ENCODE measurements at regions not wholly inside any gene's neighbourhood (a gene's known extent, or its start where the extent isn't known, plus 50 kb on each side); places are given as distances from the start of the nearest gene placed in this dataset.

GRCh38 chr7:27392477-27392876, 149.9 kb downstream of the EVX1 start:
- no peak for TF ChIP-seq YY1 (IDR thresholded peaks at IDR 0.05; ENCODE audit: insufficient read depth, insufficient read length)
- TF ChIP-seq ZNF274 (IDR thresholded peaks at IDR 0.05; ENCODE audit: low read depth, low read length): no peak
- no peak for TF ChIP-seq SUZ12 (IDR thresholded peaks at IDR 0.05; ENCODE audit: extremely low read depth, insufficient read depth, insufficient read length)
